GM13976 (cell line): ENCODE measurements at regions not wholly inside any gene's neighbourhood (a gene's known extent, or its start where the extent isn't known, plus 50 kb on each side); places are given as distances from the start of the nearest gene placed in this dataset.

Source experiments
- DNase-seq: peaks from one replicate; pipeline ENCODE4 v3.0.0; 2012; ENCODE audit warnings: low spot score
- CTCF ChIP-seq: IDR thresholded peaks from 2 replicates; pipeline ENCODE4 v1.5.1; 2012; ENCODE audit warnings: borderline replicate concordance, mild to moderate bottlenecking; ENCODE audit not compliant: insufficient read depth; ENCODE audit errors: extremely low read depth, missing control alignments, control extremely low read depth
- in situ Hi-C: fragments of 300-500 bp; cut with MboI; formaldehyde crosslinking; loops from one replicate; pipeline ENCODE4 v1.12.0; 2022; ENCODE audit warnings: low sequenced_read_pairs, mixed read lengths, inconsistent platforms; ENCODE audit not compliant: unreplicated experiment

GRCh38 chr3:181660337-181660736, 51.4 kb upstream of the SOX2 start:
- in situ Hi-C loops = no loop called here

GRCh38 chr3:181637456-181637855, 74.3 kb upstream of the SOX2 start:
- in situ Hi-C loops = no loop called here
- no peak for DNase-seq

More at GRCh38 chr3:181660337-181660736, 51.4 kb upstream of the SOX2 start:
- no peak for TF ChIP-seq CTCF
- no peak for DNase-seq

GRCh38 chr3:181637056-181637455, 74.7 kb upstream of the SOX2 start:
- no peak for DNase-seq
- in situ Hi-C loops = no loop called here
- no peak for TF ChIP-seq CTCF

More at GRCh38 chr3:181637456-181637855, 74.3 kb upstream of the SOX2 start:
- TF ChIP-seq CTCF = no peak

- in situ Hi-C loops = no loop called here
- no peak for DNase-seq
- no peak for TF ChIP-seq CTCF
Observed at GRCh38 chr3:181635141-181635540, 76.6 kb upstream of the SOX2 start.

GRCh38 chr3:181633556-181633955, 78.2 kb upstream of the SOX2 start:
- no peak for DNase-seq
- TF ChIP-seq CTCF = no peak
- in situ Hi-C loops = no loop called here

- no peak for TF ChIP-seq CTCF
- DNase-seq = no peak
- in situ Hi-C loops = no loop called here
Observed at GRCh38 chr3:181631901-181632300, 79.8 kb upstream of the SOX2 start.

GRCh38 chr3:181630853-181631252, 80.9 kb upstream of the SOX2 start:
- no peak for TF ChIP-seq CTCF
- DNase-seq = no peak
- in situ Hi-C loops = no loop called here
